ENCODE measurements at regions not wholly inside any gene's neighbourhood (a gene's known extent, or its start where the extent isn't known, plus 50 kb on each side); places are given as distances from the start of the nearest gene placed in this dataset.

GRCh38 chr1:55554611-55555010, 339.4 kb upstream of the USP24 start:
- H3F3A ChIP-seq (ENCODE audit: low read length, unreplicated experiment): no peaks in the 10 kb centered on the region
- H3K4me2 ChIP-seq (ENCODE audit: low read length): no peak overlapping the region
- no peak for ATAC-seq
- peaks cover 11% of the 10 kb centered on the region for H3K4me1 ChIP-seq (ENCODE audit: insufficient read depth, low read length)
- no peak overlapping the region for H3K4me3 ChIP-seq (ENCODE audit: low read length)
- no peaks in the 10 kb centered on the region for H3K79me2 ChIP-seq (ENCODE audit: low read length)
- no peak overlapping the region for H3K27ac ChIP-seq (ENCODE audit: low read length)
- ChIA-PET CTCF (no interaction called here), POLR2A (ENCODE audit: unreplicated experiment) (no interaction called here)
- no TSS peak for BruUV-seq (replicated peaks)
- H4K20me1 ChIP-seq (ENCODE audit: low read length): no peaks in the 10 kb centered on the region
- no peaks in the 10 kb centered on the region for H3K27me3 ChIP-seq (ENCODE audit: low read length)
- no peaks in the 10 kb centered on the region for H3K9me3 ChIP-seq (ENCODE audit: low read length)
- no peak overlapping the region for H3K9ac ChIP-seq (ENCODE audit: low read length)
- DNase-seq: no peak
- intact Hi-C loops (cut with micrococcal nuclease): no loop called here
- TF ChIP-seq EZH2phosphoT487 (IDR thresholded peaks at IDR 0.05; ENCODE audit: borderline replicate concordance, low read length): no peak
- TF ChIP-seq, protein P1, sequence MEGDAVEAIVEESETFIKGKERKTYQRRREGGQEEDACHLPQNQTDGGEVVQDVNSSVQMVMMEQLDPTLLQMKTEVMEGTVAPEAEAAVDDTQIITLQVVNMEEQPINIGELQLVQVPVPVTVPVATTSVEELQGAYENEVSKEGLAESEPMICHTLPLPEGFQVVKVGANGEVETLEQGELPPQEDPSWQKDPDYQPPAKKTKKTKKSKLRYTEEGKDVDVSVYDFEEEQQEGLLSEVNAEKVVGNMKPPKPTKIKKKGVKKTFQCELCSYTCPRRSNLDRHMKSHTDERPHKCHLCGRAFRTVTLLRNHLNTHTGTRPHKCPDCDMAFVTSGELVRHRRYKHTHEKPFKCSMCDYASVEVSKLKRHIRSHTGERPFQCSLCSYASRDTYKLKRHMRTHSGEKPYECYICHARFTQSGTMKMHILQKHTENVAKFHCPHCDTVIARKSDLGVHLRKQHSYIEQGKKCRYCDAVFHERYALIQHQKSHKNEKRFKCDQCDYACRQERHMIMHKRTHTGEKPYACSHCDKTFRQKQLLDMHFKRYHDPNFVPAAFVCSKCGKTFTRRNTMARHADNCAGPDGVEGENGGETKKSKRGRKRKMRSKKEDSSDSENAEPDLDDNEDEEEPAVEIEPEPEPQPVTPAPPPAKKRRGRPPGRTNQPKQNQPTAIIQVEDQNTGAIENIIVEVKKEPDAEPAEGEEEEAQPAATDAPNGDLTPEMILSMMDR (conservative IDR thresholded peaks at IDR 0.05; ENCODE audit: low read depth, low read length): no peak
- H3K9me2 ChIP-seq (replicated peaks; ENCODE audit: low read length): no peaks in the 10 kb centered on the region
- no peak overlapping the region for H2AFZ ChIP-seq (ENCODE audit: low read length)
- H3K36me3 ChIP-seq (ENCODE audit: low read depth, low read length): no peaks in the 10 kb centered on the region

DNA sequence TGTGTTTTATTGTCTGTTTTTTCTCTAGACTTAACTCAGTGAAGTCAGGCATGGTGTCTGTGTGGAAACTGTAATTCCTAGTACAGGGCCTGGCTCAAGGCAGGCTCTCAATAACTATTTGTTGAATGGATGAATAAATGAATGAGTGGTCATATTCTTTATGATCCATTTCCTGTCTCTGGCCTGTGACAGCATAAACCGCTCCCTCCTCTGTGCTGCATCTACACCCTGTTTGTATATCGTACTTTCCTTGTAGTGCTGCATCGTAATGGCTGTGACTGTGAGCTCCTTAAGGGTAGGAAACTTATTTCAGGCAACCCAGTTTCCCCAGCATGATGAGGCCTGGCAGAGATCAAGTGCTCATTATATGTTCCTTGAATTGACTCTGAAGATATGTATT, 337.5 kb upstream of the USP24 start:
- POLR2A ChIA-PET (ENCODE audit: unreplicated experiment): no interaction called here
- no peaks in the 10 kb centered on the region for H4K20me1 ChIP-seq (ENCODE audit: low read length)
- H3K9me2 ChIP-seq (replicated peaks; ENCODE audit: low read length): no peaks in the 10 kb centered on the region
- TF ChIP-seq, protein P1 (conservative IDR thresholded peaks at IDR 0.05; ENCODE audit: low read depth, low read length): no peak
- TF ChIP-seq EZH2 (IDR thresholded peaks at IDR 0.05; ENCODE audit: low read length, unreplicated experiment): no peak
- no peak for TF ChIP-seq EZH2phosphoT487 (IDR thresholded peaks at IDR 0.05; ENCODE audit: borderline replicate concordance, low read length)
- H3K4me3 ChIP-seq (ENCODE audit: low read length): no peak overlapping the region
- H3K79me2 ChIP-seq (ENCODE audit: low read length): no peaks in the 10 kb centered on the region
- H3K9ac ChIP-seq (ENCODE audit: low read length): no peak overlapping the region
- DNase-seq: no peak
- H3K27me3 ChIP-seq (ENCODE audit: low read length): no peaks in the 10 kb centered on the region
- no peak overlapping the region for H3K27ac ChIP-seq (ENCODE audit: low read length)
- H2AFZ ChIP-seq (ENCODE audit: low read length): no peak overlapping the region
- intact Hi-C loops (cut with micrococcal nuclease): no loop called here
- no TSS peak for BruUV-seq (replicated peaks)
- no peaks in the 10 kb centered on the region for H3K9me3 ChIP-seq (ENCODE audit: low read length)
- H3K4me2 ChIP-seq (ENCODE audit: low read length): no peak overlapping the region
- H3F3A ChIP-seq (ENCODE audit: low read length, unreplicated experiment): no peaks in the 10 kb centered on the region
- H3K4me1 ChIP-seq (ENCODE audit: insufficient read depth, low read length): no peaks in the 10 kb centered on the region
- no peaks in the 10 kb centered on the region for H3K36me3 ChIP-seq (ENCODE audit: low read depth, low read length)
- CTCF ChIA-PET: no interaction called here
- ATAC-seq: no peak

- ATAC-seq (no peak), DNase-seq (no peak)
- H3F3A ChIP-seq (ENCODE audit: low read length, unreplicated experiment): peaks cover 6% of the 10 kb centered on the region
- no peak overlapping the region for H2AFZ ChIP-seq (ENCODE audit: low read length)
- no peak for TF ChIP-seq EZH2phosphoT487 (IDR thresholded peaks at IDR 0.05; ENCODE audit: borderline replicate concordance, low read length)
- no peak for TF ChIP-seq EZH2 (IDR thresholded peaks at IDR 0.05; ENCODE audit: low read length, unreplicated experiment)
- TF ChIP-seq, protein P1 (conservative IDR thresholded peaks at IDR 0.05; ENCODE audit: low read depth, low read length): no peak
- intact Hi-C loops (cut with micrococcal nuclease): no loop called here
- no peaks in the 10 kb centered on the region for H3K27me3 ChIP-seq (ENCODE audit: low read length)
- H3K9me3 ChIP-seq (ENCODE audit: low read length): no peaks in the 10 kb centered on the region
- no peak overlapping the region for H3K9ac ChIP-seq (ENCODE audit: low read length)
- no peaks in the 10 kb centered on the region for H3K79me2 ChIP-seq (ENCODE audit: low read length)
- peaks cover 16% of the 10 kb centered on the region for H3K4me1 ChIP-seq (ENCODE audit: insufficient read depth, low read length)
- no TSS peak for BruUV-seq (replicated peaks)
- CTCF ChIA-PET: no interaction called here
- H3K36me3 ChIP-seq (ENCODE audit: low read depth, low read length): no peaks in the 10 kb centered on the region
- H3K27ac ChIP-seq (ENCODE audit: low read length): no peak overlapping the region
- H4K20me1 ChIP-seq (ENCODE audit: low read length): no peaks in the 10 kb centered on the region
- POLR2A ChIA-PET (ENCODE audit: unreplicated experiment): no interaction called here
- no peak overlapping the region for H3K4me2 ChIP-seq (ENCODE audit: low read length)
- H3K4me3 ChIP-seq (ENCODE audit: low read length): no peak overlapping the region
- H3K9me2 ChIP-seq (replicated peaks; ENCODE audit: low read length): no peaks in the 10 kb centered on the region
Measured at GRCh38 chr1:55547405-55547804, 332.2 kb upstream of the USP24 start.
